ENCODE measurements at regions not wholly inside any gene's neighbourhood (a gene's known extent, or its start where the extent isn't known, plus 50 kb on each side); places are given as distances from the start of the nearest gene placed in this dataset.
"Not testable (repeated sequence)": the region's sequence is repeated elsewhere in the genome, so short reads cannot be mapped to it uniquely, and the experiment has no call there.

- TF ChIP-seq, protein P1, sequence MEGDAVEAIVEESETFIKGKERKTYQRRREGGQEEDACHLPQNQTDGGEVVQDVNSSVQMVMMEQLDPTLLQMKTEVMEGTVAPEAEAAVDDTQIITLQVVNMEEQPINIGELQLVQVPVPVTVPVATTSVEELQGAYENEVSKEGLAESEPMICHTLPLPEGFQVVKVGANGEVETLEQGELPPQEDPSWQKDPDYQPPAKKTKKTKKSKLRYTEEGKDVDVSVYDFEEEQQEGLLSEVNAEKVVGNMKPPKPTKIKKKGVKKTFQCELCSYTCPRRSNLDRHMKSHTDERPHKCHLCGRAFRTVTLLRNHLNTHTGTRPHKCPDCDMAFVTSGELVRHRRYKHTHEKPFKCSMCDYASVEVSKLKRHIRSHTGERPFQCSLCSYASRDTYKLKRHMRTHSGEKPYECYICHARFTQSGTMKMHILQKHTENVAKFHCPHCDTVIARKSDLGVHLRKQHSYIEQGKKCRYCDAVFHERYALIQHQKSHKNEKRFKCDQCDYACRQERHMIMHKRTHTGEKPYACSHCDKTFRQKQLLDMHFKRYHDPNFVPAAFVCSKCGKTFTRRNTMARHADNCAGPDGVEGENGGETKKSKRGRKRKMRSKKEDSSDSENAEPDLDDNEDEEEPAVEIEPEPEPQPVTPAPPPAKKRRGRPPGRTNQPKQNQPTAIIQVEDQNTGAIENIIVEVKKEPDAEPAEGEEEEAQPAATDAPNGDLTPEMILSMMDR (IDR thresholded peaks at IDR 0.05): no peak
- intact Hi-C loops (cut with micrococcal nuclease): no loop called here
- no peak for ATAC-seq
- CTCF ChIA-PET: interaction anchor here (1.7 kb wide), 1 partner anchor 221 kb away, joined by 6 read pairs; no protein-coding TSS in a partner anchor
- Mint-ChIP-seq H3K36me3 (ENCODE audit: low read depth) (no peaks in the 10 kb centered on the region), H3K4me3 (no peak overlapping the region), H3K4me1 (ENCODE audit: low read depth) (peaks cover 3% of the 10 kb centered on the region), H3K27ac (no peak overlapping the region), H3K27me3 (no peaks in the 10 kb centered on the region), H3K9me3 (no peaks in the 10 kb centered on the region)
- no peak for DNase-seq
- POLR2A ChIA-PET: interaction anchor here (0.7 kb wide), 1 partner anchor 83 kb away, joined by 3 read pairs; no protein-coding TSS in a partner anchor
Observed at GRCh38 chr3:102004561-102004960, 155.2 kb downstream of the NFKBIZ start.

- ATAC-seq (no peak), DNase-seq (no peak)
- intact Hi-C loops (cut with micrococcal nuclease): no loop called here
- TF ChIP-seq, protein P1 (IDR thresholded peaks at IDR 0.05): no peak
- H3K27me3 Mint-ChIP-seq: no peaks in the 10 kb centered on the region
- CTCF ChIA-PET: interaction anchor here (1.2 to 1.7 kb wide), 3 partner anchors 19 to 224 kb away, joined by 3 to 6 read pairs (median 3); no protein-coding TSS in a partner anchor
- peaks cover 1% of the 10 kb centered on the region for H3K9me3 Mint-ChIP-seq
- peaks cover 3% of the 10 kb centered on the region for H3K4me1 Mint-ChIP-seq (ENCODE audit: low read depth)
- POLR2A ChIA-PET: interaction anchor here (0.6 to 0.7 kb wide), 3 partner anchors 84 to 1520 kb away, joined by 3 read pairs; no protein-coding TSS in a partner anchor
- H3K27ac Mint-ChIP-seq: no peak overlapping the region
- peaks cover 1% of the 10 kb centered on the region for H3K36me3 Mint-ChIP-seq (ENCODE audit: low read depth)
- no peak overlapping the region for H3K4me3 Mint-ChIP-seq
Observed at GRCh38 chr3:102005551-102005950, 156.2 kb downstream of the NFKBIZ start.

DNA sequence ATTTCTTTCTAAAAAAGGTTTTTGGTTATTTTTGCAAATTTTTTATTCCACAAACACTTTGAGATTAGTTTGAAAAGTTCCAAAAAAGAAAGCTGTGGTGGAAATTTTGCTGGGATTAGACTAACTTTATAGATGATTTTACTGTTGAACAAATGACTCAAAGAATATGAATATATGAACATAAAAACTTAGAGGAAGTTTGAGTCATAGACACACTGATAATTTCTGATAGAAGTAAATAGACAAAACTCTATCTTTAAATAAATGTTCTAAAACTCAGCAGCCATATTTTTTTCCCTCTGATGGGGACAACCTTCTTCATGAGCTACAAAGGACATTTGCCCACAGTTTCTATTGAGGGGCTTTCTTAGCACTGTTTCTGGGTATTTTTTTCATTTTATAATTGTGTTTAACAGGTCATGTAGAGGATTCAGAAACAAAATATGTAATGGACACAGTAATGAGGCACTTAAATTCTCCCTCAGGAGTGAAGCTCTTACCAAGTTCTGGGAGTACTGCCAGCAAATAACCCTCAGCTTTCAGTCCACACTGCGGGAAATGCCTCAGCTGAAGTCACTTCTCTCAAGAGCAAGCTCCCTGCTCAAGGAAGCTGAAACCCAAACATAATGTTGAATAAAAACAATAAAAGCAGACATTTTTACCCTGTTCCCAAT is 157.6 kb downstream of the NFKBIZ start:
- ATAC-seq (no peak), DNase-seq (no peak)
- Mint-ChIP-seq H3K27me3 (no peaks in the 10 kb centered on the region), H3K36me3 (ENCODE audit: low read depth) (peaks cover 1% of the 10 kb centered on the region), H3K27ac (no peak overlapping the region), H3K9me3 (peaks cover 3% of the 10 kb centered on the region), H3K4me1 (ENCODE audit: low read depth) (peaks cover 2% of the 10 kb centered on the region), H3K4me3 (no peak overlapping the region)
- ChIA-PET CTCF (no interaction called here), POLR2A (no interaction called here)
- intact Hi-C loops (cut with micrococcal nuclease): no loop called here
- TF ChIP-seq, protein P1 (IDR thresholded peaks at IDR 0.05): no peak

DNA sequence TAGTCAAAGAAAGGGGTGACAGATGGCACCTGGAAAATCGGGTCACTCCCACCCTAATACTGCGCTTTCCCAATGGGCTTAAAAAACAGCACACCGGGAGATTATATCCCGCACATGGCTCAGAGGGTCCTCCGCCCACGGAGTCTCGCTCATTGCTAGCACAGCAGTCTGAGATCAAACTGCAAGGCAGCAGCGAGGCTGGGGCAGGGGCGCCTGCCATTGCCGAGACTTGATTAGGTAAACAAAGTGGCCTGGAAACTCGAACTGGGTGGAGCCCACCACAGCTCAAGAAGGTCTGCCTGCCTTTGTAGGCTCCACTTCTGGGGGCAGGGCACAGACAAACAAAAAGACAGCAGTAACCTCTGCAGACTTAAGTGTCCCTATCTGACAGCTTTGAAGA is 159.1 kb downstream of the NFKBIZ start:
- H3K4me3 Mint-ChIP-seq; H3K27me3 Mint-ChIP-seq; H3K36me3 Mint-ChIP-seq (ENCODE audit: low read depth); CTCF ChIA-PET; POLR2A ChIA-PET; H3K27ac Mint-ChIP-seq; H3K4me1 Mint-ChIP-seq (ENCODE audit: low read depth); DNase-seq; intact Hi-C loops (cut with micrococcal nuclease); ATAC-seq; H3K9me3 Mint-ChIP-seq: not testable (repeated sequence)

- intact Hi-C loops (cut with micrococcal nuclease): no loop called here
- Mint-ChIP-seq H3K4me3 (no peak overlapping the region), H3K4me1 (ENCODE audit: low read depth) (peaks cover 19% of the 10 kb centered on the region), H3K36me3 (ENCODE audit: low read depth) (no peaks in the 10 kb centered on the region), H3K9me3 (peaks cover 5% of the 10 kb centered on the region), H3K27ac (no peak overlapping the region), H3K27me3 (peaks cover 1% of the 10 kb centered on the region)
- ATAC-seq: no peak
- ChIA-PET CTCF (interaction anchor here (1.1 to 1.3 kb wide), 2 partner anchors 8 to 209 kb away, joined by 3 to 4 read pairs; no protein-coding TSS in a partner anchor), POLR2A (no interaction called here)
- DNase-seq: no peak
- TF ChIP-seq, protein P1 (IDR thresholded peaks at IDR 0.05): no peak
Observed at GRCh38 chr3:102016417-102016816, 167.1 kb downstream of the NFKBIZ start.

Data from activated CD8-positive, alpha-beta T cell treated with anti-CD3 and anti-CD28 coated beads for 36 hours (primary cell).